Left lung (tissue), 4 donors: ENCODE measurements at regions not wholly inside any gene's neighbourhood (a gene's known extent, or its start where the extent isn't known, plus 50 kb on each side); places are given as distances from the start of the nearest gene placed in this dataset.
A peak's percentile ranks its signal among the peaks of the same experiment; 100 is the strongest.

ENCODE experiments used
- ATAC-seq: fragments of 200-7000 bp; cut with Tn5 transposase; one replicate; pipeline ENCODE4 v1.9.1; 2020; ENCODE audit warnings: moderate library complexity
- DNase-seq, 4 donors: peaks; one replicate each; pipeline ENCODE4 v3.0.0-alpha.2; 2013 to 2020
- H3K27ac ChIP-seq, 2 donors: fragments of 200-600 bp; sonication (generic) in 1 of 2; one replicate each; pipeline versions ENCODE4 v1.5.0 to v1.8.0; 2020 to 2021
- H3K27me3 ChIP-seq, 2 donors: fragments of 200-600 bp; sonication (generic) in 1 of 2; one replicate each; pipeline versions ENCODE4 v1.5.0 to v1.8.0; 2020 to 2021
- H3K36me3 ChIP-seq, 2 donors: fragments of 200-600 bp; sonication (generic) in 1 of 2; one replicate each; pipeline versions ENCODE4 v1.5.0 to v1.8.0; 2020 to 2021
- H3K4me1 ChIP-seq, 2 donors: fragments of 200-600 bp; one replicate each; pipeline ENCODE4 v1.8.0; 2021
- H3K4me3 ChIP-seq, 2 donors: fragments of 200-600 bp; sonication (generic) in 1 of 2; one replicate each; pipeline versions ENCODE4 v1.5.0 to v1.8.0; 2020 to 2021; ENCODE audit warnings: mild to moderate bottlenecking in 1 of 2
- H3K9me3 ChIP-seq, 2 donors: fragments of 200-600 bp; sonication (generic) in 1 of 2; one replicate each; pipeline versions ENCODE4 v1.5.0 to v1.8.0; 2020 to 2021
- intact Hi-C, 2 donors: fragments of 100-400 bp; cut with DNase I; formaldehyde crosslinking; loops; one replicate each; pipeline versions ENCODE4 v1.11.2 to v1.14.2; 2022
- TF ChIP-seq, protein P1 (sequence below), 2 donors: fragments of 200-600 bp; sonication (generic) in 1 of 2; IDR thresholded peaks; one replicate each; pipeline versions ENCODE4 v1.5.0 to v1.8.0; 2021; ENCODE audit warnings: antibody characterized with exemption in 2 of 2
- donor health status: DM: no; HTN: yes; CAD: no.
- donor health status: DM: no; HTN: no; CAD: no.

DNA sequence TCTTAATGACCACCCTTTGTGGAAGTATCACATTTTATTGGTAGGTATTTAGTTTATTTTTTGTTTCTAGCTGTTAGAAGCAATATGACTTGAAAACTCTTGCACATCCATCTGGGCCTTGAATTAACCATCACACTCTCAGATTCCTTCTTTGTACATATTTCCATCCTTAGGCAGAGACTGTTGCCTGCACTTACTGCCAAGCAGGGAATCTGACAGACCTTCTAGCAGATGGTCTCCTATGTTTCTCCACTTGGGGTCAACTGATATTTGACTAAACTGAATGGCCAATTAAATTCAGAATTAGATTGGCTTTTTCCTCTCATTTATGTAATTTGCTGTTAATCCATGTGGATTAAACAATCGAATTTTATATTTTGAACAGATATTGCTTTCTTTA lies 324.9 kb upstream of the TGFBR2 start:
- intact Hi-C loops: no loop called here
- TF ChIP-seq, protein P1, sequence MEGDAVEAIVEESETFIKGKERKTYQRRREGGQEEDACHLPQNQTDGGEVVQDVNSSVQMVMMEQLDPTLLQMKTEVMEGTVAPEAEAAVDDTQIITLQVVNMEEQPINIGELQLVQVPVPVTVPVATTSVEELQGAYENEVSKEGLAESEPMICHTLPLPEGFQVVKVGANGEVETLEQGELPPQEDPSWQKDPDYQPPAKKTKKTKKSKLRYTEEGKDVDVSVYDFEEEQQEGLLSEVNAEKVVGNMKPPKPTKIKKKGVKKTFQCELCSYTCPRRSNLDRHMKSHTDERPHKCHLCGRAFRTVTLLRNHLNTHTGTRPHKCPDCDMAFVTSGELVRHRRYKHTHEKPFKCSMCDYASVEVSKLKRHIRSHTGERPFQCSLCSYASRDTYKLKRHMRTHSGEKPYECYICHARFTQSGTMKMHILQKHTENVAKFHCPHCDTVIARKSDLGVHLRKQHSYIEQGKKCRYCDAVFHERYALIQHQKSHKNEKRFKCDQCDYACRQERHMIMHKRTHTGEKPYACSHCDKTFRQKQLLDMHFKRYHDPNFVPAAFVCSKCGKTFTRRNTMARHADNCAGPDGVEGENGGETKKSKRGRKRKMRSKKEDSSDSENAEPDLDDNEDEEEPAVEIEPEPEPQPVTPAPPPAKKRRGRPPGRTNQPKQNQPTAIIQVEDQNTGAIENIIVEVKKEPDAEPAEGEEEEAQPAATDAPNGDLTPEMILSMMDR (IDR thresholded peaks at IDR 0.05): no peak

DNA sequence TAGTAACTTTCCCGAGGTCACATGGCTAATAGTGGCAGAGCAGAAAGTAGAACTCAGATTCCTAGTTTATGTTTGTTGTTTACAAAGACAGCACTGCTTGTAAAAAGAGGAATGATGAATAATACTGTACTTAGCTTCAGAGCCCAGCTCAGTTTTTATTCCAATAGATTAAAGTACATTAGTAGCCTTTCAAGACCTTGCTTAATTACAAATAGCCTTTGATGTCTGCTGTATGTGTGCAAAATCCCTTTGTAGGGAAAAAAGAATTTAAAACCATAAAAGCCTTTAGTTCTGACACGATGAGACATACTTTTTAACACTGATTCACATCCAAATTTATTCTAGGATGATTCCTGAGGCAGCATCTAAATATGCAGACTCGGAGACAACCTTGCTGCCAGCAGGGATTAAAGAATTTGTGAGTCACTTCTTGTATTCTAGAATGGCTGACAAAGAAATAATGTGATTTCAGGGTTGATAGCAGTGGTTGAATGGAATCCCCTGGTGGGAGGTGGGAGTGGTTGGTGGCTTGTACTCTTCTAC lies 324.2 kb upstream of the TGFBR2 start:
- Histone ChIP-seq H3K27me3 (no peaks in the 10 kb centered on the region), H3K4me1 (peaks cover 0 to 10% of the 10 kb centered on the region in 2 donors), H3K27ac (no peak overlapping the region), H3K36me3 (no peaks in the 10 kb centered on the region), H3K4me3 (no peak overlapping the region), H3K9me3 (peaks cover 0 to 3% of the 10 kb centered on the region in 2 donors)
- no peak for DNase-seq
- peak; percentile 40 for ATAC-seq
- TF ChIP-seq, protein P1 (IDR thresholded peaks at IDR 0.05): no peak
- intact Hi-C loops: no loop called here

More for the DNA sequence above, 324.9 kb upstream of the TGFBR2 start:
- Histone ChIP-seq H3K36me3 (no peaks in the 10 kb centered on the region), H3K27me3 (no peaks in the 10 kb centered on the region), H3K27ac (no peak overlapping the region), H3K4me3 (no peak overlapping the region), H3K9me3 (peaks cover 0 to 6% of the 10 kb centered on the region in 2 donors), H3K4me1 (peaks cover 0 to 9% of the 10 kb centered on the region in 2 donors)
- DNase-seq (no peak), ATAC-seq (no peak)

- DNase-seq: no peak
- H3K27ac ChIP-seq: peak overlapping the region; percentile 24 to 43
- intact Hi-C loops: no loop called here
These were observed 321.0 kb upstream of the TGFBR2 start for GRCh38 chr3:30285188-30286006.

DNA sequence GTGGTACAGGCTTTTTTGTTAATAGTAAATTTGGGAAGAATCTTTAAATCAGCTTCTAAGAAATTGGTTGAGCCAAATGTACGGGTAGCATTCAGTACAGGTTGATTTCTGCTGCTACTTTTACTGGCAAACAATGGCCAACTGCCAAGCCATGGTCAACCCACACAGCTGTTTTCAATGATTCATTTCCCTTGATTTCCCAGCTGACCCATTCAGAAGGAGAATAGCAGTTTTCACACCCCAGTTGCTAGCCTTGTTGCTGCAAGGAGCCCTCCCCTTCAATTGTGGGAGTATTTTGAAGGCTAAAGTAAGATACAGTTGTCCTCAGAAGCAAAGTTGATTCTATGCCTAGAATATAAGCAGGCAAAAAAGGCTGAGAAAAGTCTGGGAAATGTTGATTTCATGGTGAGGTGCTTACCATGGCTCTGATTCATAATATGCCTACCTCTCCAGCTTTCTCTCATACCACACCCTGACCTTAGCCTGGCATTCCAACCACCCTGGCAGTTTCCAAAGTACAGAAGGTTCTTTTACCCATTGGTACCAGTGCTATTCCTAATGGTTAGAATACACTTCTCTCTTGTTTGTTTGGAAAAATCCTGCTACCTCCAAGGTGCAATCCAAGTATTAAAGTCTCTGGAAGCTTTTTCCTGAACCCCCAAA lies 320.3 kb upstream of the TGFBR2 start:
- Histone ChIP-seq H3K36me3 (no peaks in the 10 kb centered on the region), H3K4me3 (no peak overlapping the region), H3K27ac (peak overlapping the region; percentile 24 to 43), H3K9me3 (no peaks in the 10 kb centered on the region), H3K27me3 (no peaks in the 10 kb centered on the region), H3K4me1 (peaks cover 4 to 30% of the 10 kb centered on the region in 2 donors)
- ATAC-seq (peak; percentile 81), DNase-seq (peak in 1 of 4 donors; percentile 63)
- intact Hi-C loops: no loop called here
- TF ChIP-seq, protein P1 (IDR thresholded peaks at IDR 0.05): no peak

More at GRCh38 chr3:30285188-30286006, 321.0 kb upstream of the TGFBR2 start:
- ATAC-seq: no peak
- Histone ChIP-seq H3K36me3 (no peaks in the 10 kb centered on the region), H3K4me3 (no peak overlapping the region), H3K27me3 (no peaks in the 10 kb centered on the region), H3K4me1 (peaks cover 4 to 30% of the 10 kb centered on the region in 2 donors), H3K9me3 (no peaks in the 10 kb centered on the region)
- TF ChIP-seq, protein P1 (IDR thresholded peaks at IDR 0.05): no peak

DNA sequence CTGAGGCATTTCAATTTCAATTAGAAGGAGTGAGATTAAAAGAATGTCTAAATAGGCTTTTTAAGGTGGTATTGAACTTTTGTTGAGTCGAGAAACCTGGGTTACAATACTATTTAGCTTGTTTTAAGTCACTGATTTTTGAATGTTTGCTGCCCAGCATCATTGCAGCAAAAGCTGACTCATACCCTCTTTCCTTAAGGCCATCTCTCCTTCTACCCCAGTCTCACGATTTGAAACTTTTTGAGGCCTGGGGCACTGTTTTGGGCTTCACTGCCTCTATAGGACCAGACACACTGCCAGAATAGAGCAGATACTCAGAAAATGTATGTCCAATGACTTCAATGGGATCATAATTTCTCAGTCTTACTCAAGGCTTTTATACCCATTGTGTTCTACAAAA lies 319.6 kb upstream of the TGFBR2 start:
- H3K27ac ChIP-seq: peak overlapping the region in 1 of 2 donors; percentile 24
- TF ChIP-seq, protein P1 (IDR thresholded peaks at IDR 0.05): no peak

More for the DNA sequence above, 319.6 kb upstream of the TGFBR2 start:
- H3K4me1 ChIP-seq: peaks cover 4 to 30% of the 10 kb centered on the region in 2 donors
- no peak for ATAC-seq
- intact Hi-C loops: no loop called here
- no peaks in the 10 kb centered on the region for H3K9me3 ChIP-seq
- no peak for DNase-seq
- H3K4me3 ChIP-seq: no peak overlapping the region
- no peaks in the 10 kb centered on the region for H3K27me3 ChIP-seq
- no peaks in the 10 kb centered on the region for H3K36me3 ChIP-seq
